ENCODE measurements at regions not wholly inside any gene's neighbourhood (a gene's known extent, or its start where the extent isn't known, plus 50 kb on each side); places are given as distances from the start of the nearest gene placed in this dataset.

DNA sequence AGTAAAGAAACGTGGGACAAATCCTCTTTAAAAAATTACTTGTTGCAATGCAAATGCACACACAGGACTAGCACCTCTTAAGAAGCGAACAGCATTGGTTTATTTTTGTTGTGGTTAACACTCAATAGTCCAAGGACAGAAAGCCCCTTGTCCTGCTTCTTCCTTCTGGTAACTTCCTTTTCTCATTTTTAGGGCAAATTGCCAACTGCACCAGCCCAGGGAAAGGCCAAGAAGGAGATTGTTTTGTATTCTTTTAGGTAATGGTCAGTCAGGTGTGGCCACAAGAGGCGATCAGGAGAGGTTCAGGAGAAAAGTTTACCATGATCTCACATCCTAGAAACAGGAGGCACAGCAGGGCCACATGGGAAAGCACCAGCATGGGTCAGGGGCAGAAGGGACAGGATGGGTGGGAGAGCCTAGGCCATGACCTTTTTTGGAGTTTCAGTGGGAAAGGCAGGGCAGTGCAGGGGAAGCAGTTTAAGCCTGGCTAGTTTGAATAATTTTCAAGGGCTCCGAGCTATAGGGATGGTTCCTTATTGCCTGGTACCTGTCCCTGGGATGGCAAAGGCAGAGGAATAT, 73.0 kb downstream of the CHRNA1 start:
- no peaks in the 10 kb centered on the region for H3K4me1 Mint-ChIP-seq (ENCODE audit: low read depth)
- TF ChIP-seq, protein P1, sequence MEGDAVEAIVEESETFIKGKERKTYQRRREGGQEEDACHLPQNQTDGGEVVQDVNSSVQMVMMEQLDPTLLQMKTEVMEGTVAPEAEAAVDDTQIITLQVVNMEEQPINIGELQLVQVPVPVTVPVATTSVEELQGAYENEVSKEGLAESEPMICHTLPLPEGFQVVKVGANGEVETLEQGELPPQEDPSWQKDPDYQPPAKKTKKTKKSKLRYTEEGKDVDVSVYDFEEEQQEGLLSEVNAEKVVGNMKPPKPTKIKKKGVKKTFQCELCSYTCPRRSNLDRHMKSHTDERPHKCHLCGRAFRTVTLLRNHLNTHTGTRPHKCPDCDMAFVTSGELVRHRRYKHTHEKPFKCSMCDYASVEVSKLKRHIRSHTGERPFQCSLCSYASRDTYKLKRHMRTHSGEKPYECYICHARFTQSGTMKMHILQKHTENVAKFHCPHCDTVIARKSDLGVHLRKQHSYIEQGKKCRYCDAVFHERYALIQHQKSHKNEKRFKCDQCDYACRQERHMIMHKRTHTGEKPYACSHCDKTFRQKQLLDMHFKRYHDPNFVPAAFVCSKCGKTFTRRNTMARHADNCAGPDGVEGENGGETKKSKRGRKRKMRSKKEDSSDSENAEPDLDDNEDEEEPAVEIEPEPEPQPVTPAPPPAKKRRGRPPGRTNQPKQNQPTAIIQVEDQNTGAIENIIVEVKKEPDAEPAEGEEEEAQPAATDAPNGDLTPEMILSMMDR (IDR thresholded peaks at IDR 0.05): no peak
- no peaks in the 10 kb centered on the region for H3K36me3 Mint-ChIP-seq (ENCODE audit: low read depth)
- no peak for DNase-seq (ENCODE audit: low spot score)
- no peak overlapping the region for H3K27ac Mint-ChIP-seq (ENCODE audit: unreplicated experiment)
- no peaks in the 10 kb centered on the region for H3K9me3 Mint-ChIP-seq (ENCODE audit: low read depth)
- no peak overlapping the region for H3K4me3 Mint-ChIP-seq (ENCODE audit: unreplicated experiment)
- H3K27me3 Mint-ChIP-seq (ENCODE audit: low read depth): peaks cover 19% of the 10 kb centered on the region

DNA sequence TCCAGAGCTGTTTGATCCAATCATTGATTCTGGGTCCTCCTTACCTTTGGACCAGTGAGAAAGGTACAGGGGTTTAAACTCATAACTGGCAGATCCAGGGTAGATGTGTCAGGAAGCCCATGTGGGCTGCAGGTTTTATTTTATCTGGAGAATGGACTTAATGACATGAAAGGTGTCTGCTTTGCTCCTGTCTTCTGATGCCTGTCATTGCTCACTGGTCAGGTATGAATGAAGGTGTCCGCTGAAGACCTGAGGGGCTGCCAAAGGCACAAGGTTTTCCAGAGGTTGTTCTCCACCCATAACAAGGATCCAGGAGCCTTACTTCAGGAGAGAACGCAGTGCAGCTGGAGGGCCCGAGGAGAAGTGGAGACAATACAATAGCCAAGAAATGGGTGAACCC, 74.2 kb downstream of the CHRNA1 start:
- Mint-ChIP-seq H3K36me3 (ENCODE audit: low read depth) (no peaks in the 10 kb centered on the region), H3K4me1 (ENCODE audit: low read depth) (no peaks in the 10 kb centered on the region), H3K4me3 (ENCODE audit: unreplicated experiment) (no peak overlapping the region)

DNA sequence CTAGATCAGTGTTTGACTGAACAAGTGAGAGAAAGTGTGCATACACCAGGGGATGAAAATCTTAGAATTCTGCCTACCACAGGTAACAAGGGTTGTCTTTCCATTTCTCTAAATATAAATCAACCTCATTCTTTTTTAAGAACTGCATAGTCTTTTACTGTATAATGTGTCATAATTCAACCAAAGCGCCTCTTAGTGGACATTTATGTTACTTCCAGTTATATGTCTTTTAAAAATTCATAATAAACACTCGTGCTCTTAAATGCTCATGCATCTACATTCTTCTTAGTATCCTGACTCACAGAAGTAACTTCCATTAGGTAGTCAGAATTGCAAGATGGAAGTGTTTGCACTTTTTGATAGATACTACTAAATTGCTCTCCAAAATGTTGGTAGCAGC, 76.2 kb downstream of the CHRNA1 start:
- H3K4me1 Mint-ChIP-seq (ENCODE audit: low read depth): peaks cover 6% of the 10 kb centered on the region
- no peaks in the 10 kb centered on the region for H3K27me3 Mint-ChIP-seq (ENCODE audit: low read depth)
- H3K4me3 Mint-ChIP-seq (ENCODE audit: unreplicated experiment): no peak overlapping the region
- no peak for DNase-seq (ENCODE audit: low spot score)
- no peaks in the 10 kb centered on the region for H3K36me3 Mint-ChIP-seq (ENCODE audit: low read depth)
- H3K9me3 Mint-ChIP-seq (ENCODE audit: low read depth): no peaks in the 10 kb centered on the region
- TF ChIP-seq, protein P1 (IDR thresholded peaks at IDR 0.05): peak; percentile 84
- no peak overlapping the region for H3K27ac Mint-ChIP-seq (ENCODE audit: unreplicated experiment)

More for the DNA sequence above, 74.2 kb downstream of the CHRNA1 start:
- TF ChIP-seq, protein P1 (IDR thresholded peaks at IDR 0.05): no peak
- Mint-ChIP-seq H3K27me3 (ENCODE audit: low read depth) (peaks cover 18% of the 10 kb centered on the region), H3K27ac (ENCODE audit: unreplicated experiment) (no peak overlapping the region), H3K9me3 (ENCODE audit: low read depth) (no peaks in the 10 kb centered on the region)
- no peak for DNase-seq (ENCODE audit: low spot score)

DNA sequence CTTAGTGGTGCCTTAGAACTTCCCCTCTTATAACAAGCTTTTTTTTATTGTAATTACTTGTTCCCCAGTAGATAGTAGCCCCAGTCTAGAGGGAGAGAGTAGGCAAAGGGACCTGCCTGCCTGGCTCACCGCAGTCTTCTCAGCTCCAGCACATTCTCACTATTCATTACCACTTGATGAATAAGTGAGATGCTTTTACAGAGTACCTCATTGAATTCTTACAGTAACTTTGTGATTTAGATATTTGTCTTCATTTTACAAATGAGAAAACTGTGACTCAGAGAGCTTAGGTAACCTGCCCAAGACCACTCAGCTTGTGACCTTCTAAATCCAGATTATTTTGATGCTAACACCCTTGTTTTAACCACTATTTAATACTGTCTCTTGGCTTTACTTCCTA, 77.8 kb downstream of the CHRNA1 start:
- H3K27ac Mint-ChIP-seq (ENCODE audit: unreplicated experiment): no peak overlapping the region

DNA sequence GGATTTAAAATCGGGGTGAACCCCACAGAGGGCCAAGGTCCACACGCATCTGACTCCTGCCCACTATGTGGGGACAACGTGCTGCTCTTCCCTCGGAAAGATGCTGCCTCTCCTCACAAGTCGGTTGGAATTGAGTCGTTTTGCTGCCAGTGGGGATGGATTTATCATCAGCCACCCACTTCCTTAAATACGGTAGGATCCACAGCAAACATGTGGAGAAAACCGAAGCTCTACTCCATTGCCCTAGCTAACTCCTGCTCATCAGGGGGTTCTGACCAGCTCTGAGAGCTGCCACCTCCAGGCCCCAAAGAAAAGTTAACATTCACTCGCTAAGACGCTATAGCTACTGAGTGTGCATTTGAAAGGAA, 80.9 kb downstream of the CHRNA1 start:
- no peaks in the 10 kb centered on the region for H3K9me3 Mint-ChIP-seq (ENCODE audit: low read depth)
- no peaks in the 10 kb centered on the region for H3K36me3 Mint-ChIP-seq (ENCODE audit: low read depth)
- H3K4me1 Mint-ChIP-seq (ENCODE audit: low read depth): peaks cover 37% of the 10 kb centered on the region
- H3K27me3 Mint-ChIP-seq (ENCODE audit: low read depth): no peaks in the 10 kb centered on the region
- no peak for DNase-seq (ENCODE audit: low spot score)
- H3K27ac Mint-ChIP-seq (ENCODE audit: unreplicated experiment): peak overlapping the region; percentile 87
- H3K4me3 Mint-ChIP-seq (ENCODE audit: unreplicated experiment): peak overlapping the region; percentile 87
- TF ChIP-seq, protein P1 (IDR thresholded peaks at IDR 0.05): peak; percentile 74

More for the DNA sequence above, 77.8 kb downstream of the CHRNA1 start:
- Mint-ChIP-seq H3K27me3 (ENCODE audit: low read depth) (no peaks in the 10 kb centered on the region), H3K4me3 (ENCODE audit: unreplicated experiment) (no peak overlapping the region), H3K36me3 (ENCODE audit: low read depth) (no peaks in the 10 kb centered on the region), H3K4me1 (ENCODE audit: low read depth) (peaks cover 12% of the 10 kb centered on the region), H3K9me3 (ENCODE audit: low read depth) (no peaks in the 10 kb centered on the region)
- DNase-seq (ENCODE audit: low spot score): no peak
- TF ChIP-seq, protein P1 (IDR thresholded peaks at IDR 0.05): no peak

Data from chondrocyte (in vitro differentiated cells).